ENCODE measurements at regions not wholly inside any gene's neighbourhood (a gene's known extent, or its start where the extent isn't known, plus 50 kb on each side); places are given as distances from the start of the nearest gene placed in this dataset.

GRCh38 chr4:111530446-111530845 lies 614.8 kb upstream of the FAM241A start:
- no peak for DNase-seq (ENCODE audit: low spot score in 2 of 2)
- TF ChIP-seq EP300 (IDR thresholded peaks at IDR 0.05), result no peak
- TF ChIP-seq POLR2AphosphoS5 (IDR thresholded peaks at IDR 0.05), result no peak
- TF ChIP-seq, protein P1, sequence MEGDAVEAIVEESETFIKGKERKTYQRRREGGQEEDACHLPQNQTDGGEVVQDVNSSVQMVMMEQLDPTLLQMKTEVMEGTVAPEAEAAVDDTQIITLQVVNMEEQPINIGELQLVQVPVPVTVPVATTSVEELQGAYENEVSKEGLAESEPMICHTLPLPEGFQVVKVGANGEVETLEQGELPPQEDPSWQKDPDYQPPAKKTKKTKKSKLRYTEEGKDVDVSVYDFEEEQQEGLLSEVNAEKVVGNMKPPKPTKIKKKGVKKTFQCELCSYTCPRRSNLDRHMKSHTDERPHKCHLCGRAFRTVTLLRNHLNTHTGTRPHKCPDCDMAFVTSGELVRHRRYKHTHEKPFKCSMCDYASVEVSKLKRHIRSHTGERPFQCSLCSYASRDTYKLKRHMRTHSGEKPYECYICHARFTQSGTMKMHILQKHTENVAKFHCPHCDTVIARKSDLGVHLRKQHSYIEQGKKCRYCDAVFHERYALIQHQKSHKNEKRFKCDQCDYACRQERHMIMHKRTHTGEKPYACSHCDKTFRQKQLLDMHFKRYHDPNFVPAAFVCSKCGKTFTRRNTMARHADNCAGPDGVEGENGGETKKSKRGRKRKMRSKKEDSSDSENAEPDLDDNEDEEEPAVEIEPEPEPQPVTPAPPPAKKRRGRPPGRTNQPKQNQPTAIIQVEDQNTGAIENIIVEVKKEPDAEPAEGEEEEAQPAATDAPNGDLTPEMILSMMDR (IDR thresholded peaks at IDR 0.05), result no peak
- no peak for TF ChIP-seq POLR2A (IDR thresholded peaks at IDR 0.05)
- H3K27me3 ChIP-seq, result no peaks in the 10 kb centered on the region
- no peak overlapping the region for H3K27ac ChIP-seq
- H3K36me3 ChIP-seq, result no peaks in the 10 kb centered on the region
- no peaks in the 10 kb centered on the region for H3K4me1 ChIP-seq
- 84% methylated on average over 2 of the region's 2 CpGs for WGBS
- no peak overlapping the region for H3K4me3 ChIP-seq
- H3K9me3 ChIP-seq, result peaks cover 3% of the 10 kb centered on the region

- Histone ChIP-seq H3K4me1 (no peaks in the 10 kb centered on the region), H3K27me3 (no peaks in the 10 kb centered on the region), H3K36me3 (no peaks in the 10 kb centered on the region), H3K9me3 (no peaks in the 10 kb centered on the region), H3K4me3 (no peak overlapping the region), H3K27ac (no peak overlapping the region)
- no peak for DNase-seq (ENCODE audit: low spot score in 2 of 2)
- WGBS, result 28% methylated on average over 1 of the region's 1 CpG
- no peak for TF ChIP-seq POLR2A (IDR thresholded peaks at IDR 0.05)
- TF ChIP-seq, protein P1 (IDR thresholded peaks at IDR 0.05), result no peak
Measured at GRCh38 chr4:111535792-111536191, 609.5 kb upstream of the FAM241A start.

DNA sequence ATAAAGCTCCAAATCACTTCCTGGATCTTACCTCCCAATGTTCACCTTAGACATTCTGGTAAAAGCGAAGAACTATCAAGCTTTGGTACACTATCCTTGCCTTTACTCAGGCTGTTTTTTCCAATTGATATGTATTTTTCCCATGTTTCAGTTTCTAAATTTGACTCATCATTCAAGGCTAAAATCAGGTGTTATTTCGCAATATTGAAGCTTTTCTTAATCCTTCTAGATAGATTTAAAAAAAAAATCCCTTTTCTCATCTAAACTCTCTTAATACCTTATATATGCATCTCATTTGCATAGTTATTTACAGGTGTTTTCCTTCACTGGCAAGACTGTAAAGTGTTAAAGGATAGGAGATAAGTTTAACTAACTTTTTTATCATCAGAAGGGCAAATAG lies 608.1 kb upstream of the FAM241A start:
- Histone ChIP-seq H3K4me3 (no peak overlapping the region), H3K27ac (no peak overlapping the region), H3K4me1 (no peaks in the 10 kb centered on the region), H3K9me3 (no peaks in the 10 kb centered on the region), H3K27me3 (no peaks in the 10 kb centered on the region), H3K36me3 (no peaks in the 10 kb centered on the region)
- DNase-seq (ENCODE audit: low spot score in 2 of 2), result no peak
- TF ChIP-seq POLR2AphosphoS5 (IDR thresholded peaks at IDR 0.05) (no peak), POLR2A (IDR thresholded peaks at IDR 0.05) (no peak), EP300 (IDR thresholded peaks at IDR 0.05) (no peak)
- TF ChIP-seq, protein P1 (IDR thresholded peaks at IDR 0.05), result no peak
- 94% methylated on average over 2 of the region's 2 CpGs for whole genome bisulfite sequencing

- H3K9me3 ChIP-seq, result no peaks in the 10 kb centered on the region
Measured at GRCh38 chr4:111537871-111538270, 607.4 kb upstream of the FAM241A start.

DNA sequence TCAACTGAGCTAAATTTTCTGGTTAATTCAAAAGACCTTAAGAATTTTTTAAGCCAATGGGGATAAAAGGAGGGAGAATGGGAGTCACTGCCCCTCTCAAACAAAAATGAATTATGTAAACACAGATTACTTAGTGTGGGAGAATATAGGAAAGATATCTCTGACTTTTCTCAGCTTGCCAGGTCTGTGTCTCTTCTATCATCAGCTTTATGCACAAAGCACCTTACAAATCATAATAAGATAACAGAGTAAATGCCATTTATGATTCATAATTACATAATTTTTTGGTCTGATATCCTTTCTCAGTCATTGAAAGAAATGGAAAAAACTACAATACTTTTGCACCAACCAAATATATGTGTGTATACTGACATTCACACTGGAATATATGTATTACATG lies 604.6 kb upstream of the FAM241A start:
- Histone ChIP-seq H3K9me3 (no peaks in the 10 kb centered on the region), H3K27me3 (no peaks in the 10 kb centered on the region), H3K4me1 (no peaks in the 10 kb centered on the region), H3K36me3 (no peaks in the 10 kb centered on the region), H3K27ac (no peak overlapping the region), H3K4me3 (no peak overlapping the region)
- no peak for DNase-seq (ENCODE audit: low spot score in 2 of 2)
- TF ChIP-seq POLR2AphosphoS5 (IDR thresholded peaks at IDR 0.05) (no peak), EP300 (IDR thresholded peaks at IDR 0.05) (no peak), POLR2A (IDR thresholded peaks at IDR 0.05) (no peak)
- TF ChIP-seq, protein P1 (IDR thresholded peaks at IDR 0.05), result no peak

More at GRCh38 chr4:111537871-111538270, 607.4 kb upstream of the FAM241A start:
- Histone ChIP-seq H3K36me3 (no peaks in the 10 kb centered on the region), H3K4me3 (no peak overlapping the region), H3K27me3 (no peaks in the 10 kb centered on the region), H3K27ac (no peak overlapping the region), H3K4me1 (no peaks in the 10 kb centered on the region)
- 64% methylated on average over 3 of the region's 3 CpGs for WGBS
- no peak for TF ChIP-seq EP300 (IDR thresholded peaks at IDR 0.05)
- no peak for TF ChIP-seq POLR2A (IDR thresholded peaks at IDR 0.05)
- no peak for TF ChIP-seq POLR2AphosphoS5 (IDR thresholded peaks at IDR 0.05)
- TF ChIP-seq, protein P1 (IDR thresholded peaks at IDR 0.05), result no peak
- no peak for DNase-seq (ENCODE audit: low spot score in 2 of 2)

Data from suprapubic skin (tissue), 4 donors.